ENCODE measurements at regions not wholly inside any gene's neighbourhood (a gene's known extent, or its start where the extent isn't known, plus 50 kb on each side); places are given as distances from the start of the nearest gene placed in this dataset.
A peak's percentile ranks its signal among the peaks of the same experiment; 100 is the strongest.

GRCh38 chr12:14257303-14257733 lies 108.2 kb upstream of the ATF7IP start:
- no peak for DNase-seq

DNA sequence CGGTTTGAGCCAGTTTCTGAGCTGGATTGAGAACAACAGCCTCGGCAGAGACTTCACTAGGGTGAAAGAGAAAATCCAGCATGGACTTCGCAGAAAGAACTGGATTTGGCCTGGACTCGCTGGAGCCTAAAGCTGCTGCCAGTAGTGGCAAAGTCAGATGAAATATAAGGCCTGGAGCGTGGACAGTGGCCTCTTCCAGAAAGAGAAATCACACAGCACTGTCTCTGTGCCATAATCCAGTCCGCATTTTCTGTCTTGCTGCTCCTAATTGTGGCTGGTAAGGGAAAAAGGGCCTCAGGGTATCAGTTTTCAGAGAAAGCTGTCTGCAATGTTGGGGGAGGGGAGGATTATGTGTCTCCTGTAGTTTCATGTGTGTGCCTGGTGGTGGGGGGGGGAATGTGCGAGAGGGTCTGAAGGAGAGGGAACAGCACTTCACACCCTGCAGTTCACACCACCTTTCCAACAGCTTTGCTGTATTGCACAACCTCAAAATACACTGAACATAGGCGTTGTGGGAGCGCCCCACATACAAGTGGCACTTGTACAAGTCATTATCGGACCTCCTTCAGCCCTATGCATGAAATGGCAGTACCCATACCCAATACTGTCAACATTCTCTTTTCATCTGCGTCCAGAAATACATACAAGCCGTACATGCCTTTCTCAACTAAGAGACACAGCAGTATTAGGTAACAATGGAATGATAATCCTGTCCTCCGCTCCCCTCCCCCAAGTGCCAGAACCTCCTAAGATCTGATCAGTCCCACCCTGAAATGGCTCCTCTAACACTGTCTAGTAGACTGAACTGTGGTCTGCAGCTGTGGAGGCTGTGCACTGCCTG lies 107.5 kb upstream of the ATF7IP start:
- DNase-seq, result peak; percentile 87 to 97

- DNase-seq, result no peak
Measured at GRCh38 chr12:14258575-14258940, 106.9 kb upstream of the ATF7IP start.

DNA sequence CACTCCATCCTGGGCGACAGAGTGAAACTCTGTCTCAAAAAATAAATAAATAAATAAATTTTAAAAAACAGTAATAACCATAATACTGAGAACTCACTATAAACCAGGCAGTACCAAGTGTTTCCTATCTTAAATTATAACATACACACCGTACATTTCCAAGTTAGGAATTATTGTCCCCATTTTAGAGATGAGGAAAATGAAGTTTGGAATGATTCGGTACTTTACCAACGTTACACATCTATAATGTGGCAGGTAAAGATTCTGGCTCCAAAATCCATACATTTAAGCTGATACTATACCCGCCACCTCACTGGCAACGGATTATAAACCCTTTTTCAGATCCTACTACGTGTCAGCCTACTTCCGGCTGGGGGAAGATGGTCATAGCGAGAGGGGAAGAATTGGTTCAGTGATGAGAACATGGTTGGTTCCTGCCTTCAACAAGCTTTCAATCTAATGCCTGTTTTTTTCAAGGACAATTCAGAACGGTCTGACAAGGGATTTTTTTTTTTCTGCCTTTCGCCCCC lies 105.9 kb upstream of the ATF7IP start:
- no peak for DNase-seq

- DNase-seq, result peak; percentile 23 to 38
Measured at GRCh38 chr12:14260011-14260993, 105.2 kb upstream of the ATF7IP start.

DNA sequence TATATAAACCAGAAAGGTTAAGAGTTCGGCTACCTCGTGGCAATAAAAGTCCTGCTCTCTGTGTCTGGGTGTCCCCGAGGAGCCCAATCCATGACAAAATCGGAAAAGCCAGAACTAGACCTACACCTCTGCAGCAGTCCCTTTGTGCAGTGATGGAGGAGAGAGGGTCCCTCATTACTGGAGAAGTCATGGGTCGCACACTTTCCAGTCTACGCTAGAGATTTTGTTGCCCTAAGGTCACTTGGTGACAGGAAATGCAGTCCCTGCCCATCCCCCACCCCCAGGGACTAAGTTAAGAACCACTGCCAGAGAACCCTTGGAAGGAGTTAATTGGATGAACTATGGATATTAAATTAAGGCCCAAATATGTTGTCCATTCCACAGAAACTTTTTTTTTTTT lies 104.4 kb upstream of the ATF7IP start:
- no peak for DNase-seq

DNA sequence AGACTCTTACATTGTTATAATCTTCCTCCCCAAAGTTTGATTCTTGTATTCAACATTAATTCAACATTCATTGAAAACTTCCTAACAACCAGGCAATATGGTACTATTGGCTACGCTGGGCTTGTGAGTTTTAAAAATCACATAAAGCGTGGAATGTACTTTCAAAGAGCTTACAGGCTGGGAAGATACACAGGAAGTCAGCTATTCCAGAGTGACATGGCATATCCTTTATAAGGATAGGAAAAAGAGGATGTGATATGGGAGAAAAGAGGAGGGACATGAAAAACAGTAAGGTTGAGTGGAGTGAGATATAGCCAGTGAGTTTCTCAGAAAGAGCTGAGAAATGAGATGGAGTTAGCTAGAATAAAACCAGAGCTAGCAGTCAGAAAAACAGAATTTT lies 103.6 kb upstream of the ATF7IP start:
- DNase-seq, result no peak

- DNase-seq, result no peak
Measured at GRCh38 chr12:14262771-14263511, 102.5 kb upstream of the ATF7IP start.

DNA sequence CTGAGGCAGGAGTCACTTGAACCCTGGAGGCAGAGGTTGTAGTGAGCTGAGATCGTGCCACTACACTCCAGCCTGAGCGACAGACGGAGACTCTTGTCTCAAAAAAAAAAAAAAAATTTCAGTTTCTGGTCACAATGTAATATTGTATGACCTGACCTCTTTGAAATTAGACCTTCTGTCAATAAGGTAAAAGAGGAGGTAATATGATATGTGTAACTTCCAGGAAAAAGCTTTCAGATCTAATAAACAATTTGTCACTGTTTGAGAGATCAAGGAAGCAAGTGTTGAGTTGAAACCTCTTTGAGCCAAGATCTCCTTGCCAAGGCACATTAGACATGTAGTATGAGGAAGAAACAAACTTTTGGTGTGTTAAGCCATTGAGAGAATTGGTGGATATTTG lies 101.7 kb upstream of the ATF7IP start:
- DNase-seq, result no peak

- peak in 1 of 2 experiments; percentile 19 for DNase-seq
Measured at GRCh38 chr12:14264316-14264715, 101.2 kb upstream of the ATF7IP start.

DNA sequence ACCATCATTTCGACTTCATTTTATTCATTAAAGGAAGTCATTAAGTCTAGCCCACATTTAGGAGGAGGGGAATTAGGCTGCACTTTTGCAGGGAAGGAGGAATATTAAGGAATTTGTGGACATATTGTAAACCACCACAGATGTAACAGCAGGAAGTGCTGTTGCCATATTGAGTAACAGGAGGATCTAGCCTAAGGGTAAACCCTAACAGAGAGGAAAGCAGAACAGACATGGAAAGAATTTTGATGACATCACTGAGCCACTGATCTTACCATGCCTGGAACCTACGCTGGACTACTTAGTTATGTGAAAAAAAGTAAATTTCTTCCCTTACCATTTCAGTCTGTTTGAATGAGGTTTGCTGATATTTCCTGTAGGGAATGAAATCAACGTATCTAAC lies 100.7 kb upstream of the ATF7IP start:
- DNase-seq, result no peak

- no peak for DNase-seq
Measured at GRCh38 chr12:14268120-14268515, 97.4 kb upstream of the ATF7IP start.

DNA sequence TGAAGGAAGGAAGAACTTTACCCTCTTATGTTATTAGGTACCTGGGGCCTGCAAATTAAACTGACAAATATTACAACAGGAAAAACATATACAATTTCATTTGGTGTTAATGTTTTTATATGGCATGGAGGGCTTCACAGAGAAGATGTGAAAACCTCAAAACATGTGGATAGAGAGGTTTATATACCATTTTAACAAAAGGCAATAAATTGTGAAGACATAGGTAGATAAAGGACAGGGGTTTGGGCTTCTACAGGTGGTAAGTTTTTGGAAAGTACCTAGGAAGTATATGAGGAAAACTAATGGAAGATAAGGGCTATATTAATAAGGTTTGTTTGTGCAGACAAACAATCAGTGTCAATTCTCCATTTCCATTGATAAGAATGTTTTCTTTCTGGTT lies 95.1 kb upstream of the ATF7IP start:
- DNase-seq, result no peak

- DNase-seq, result peak; percentile 18 to 53
Measured at GRCh38 chr12:14272956-14273912, 92.2 kb upstream of the ATF7IP start.

GRCh38 chr12:14273913-14274311 lies 91.6 kb upstream of the ATF7IP start:
- DNase-seq, result no peak

DNA sequence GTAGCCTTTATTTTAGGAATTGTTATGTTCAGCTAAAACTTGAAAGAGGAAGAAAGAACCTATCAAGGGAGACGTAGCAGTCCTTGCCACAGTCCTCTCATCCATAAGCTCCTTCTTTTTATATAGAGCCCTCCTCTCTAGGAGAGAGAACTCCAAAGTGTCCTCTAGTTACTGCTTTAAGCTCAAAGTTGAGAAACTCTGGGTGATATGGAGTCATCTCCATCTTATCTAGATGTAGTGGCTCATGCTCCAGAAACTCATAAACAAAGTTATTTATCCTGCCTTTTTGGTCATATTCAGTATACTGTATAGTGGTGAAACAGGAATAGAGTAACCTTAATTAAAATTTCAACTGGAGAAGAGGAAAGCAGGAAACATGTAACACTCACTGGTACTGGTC lies 90.4 kb upstream of the ATF7IP start:
- DNase-seq, result no peak

DNA sequence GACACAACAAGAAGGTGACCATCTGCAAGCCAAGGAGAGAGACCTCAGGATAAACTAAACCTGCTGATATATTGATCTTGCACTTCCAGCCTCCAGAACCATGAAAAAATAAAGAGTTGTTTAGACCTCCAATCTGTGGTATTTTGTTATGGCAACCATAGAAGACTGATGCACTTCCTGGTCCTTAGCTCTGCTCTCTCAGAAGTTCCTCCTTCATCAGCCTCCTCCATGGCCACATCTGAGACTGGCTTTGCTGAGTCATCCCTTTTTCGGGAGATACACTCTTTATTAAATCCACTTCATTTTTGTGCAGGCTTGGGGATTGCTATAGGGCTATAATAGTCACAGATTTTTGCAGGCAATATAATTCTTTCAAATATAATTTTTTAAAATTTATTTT lies 89.6 kb upstream of the ATF7IP start:
- no peak for DNase-seq

DNA sequence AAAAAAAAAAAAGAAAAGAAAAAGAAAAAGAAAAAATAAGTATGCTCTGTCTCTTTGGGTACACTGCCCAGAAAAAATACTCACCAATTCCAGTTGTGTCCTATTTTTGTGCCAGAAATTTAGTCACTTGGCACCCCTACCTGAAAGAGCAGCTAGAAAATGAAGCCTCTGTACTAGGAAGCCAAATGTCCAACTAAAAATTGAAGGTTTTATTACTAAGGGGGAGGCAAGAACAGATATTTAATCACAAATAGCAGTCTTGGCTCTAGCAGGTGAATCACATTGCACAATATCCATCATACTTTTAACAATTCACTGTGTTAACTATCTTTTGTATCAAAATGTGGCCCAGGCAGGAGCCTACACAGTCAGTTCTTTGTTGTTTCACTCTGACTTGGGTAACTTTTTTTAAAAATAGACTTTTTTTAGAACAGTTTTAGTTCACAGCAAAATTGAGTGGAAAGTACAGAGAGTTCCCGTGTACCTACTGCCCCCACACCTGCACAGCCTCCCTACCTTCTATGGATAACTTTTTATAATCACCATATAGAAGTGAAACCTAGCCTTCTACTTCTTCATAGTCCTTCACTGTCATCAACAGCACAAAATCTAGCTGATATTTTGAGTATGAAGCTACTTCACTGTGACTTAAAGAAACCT lies 87.1 kb upstream of the ATF7IP start:
- peak; percentile 12 to 42 for DNase-seq

- DNase-seq, result no peak
Measured at GRCh38 chr12:14279845-14280244, 85.6 kb upstream of the ATF7IP start.

- no peak for DNase-seq
Measured at GRCh38 chr12:14280921-14281320, 84.6 kb upstream of the ATF7IP start.

- no peak for DNase-seq
Measured at GRCh38 chr12:14281539-14281938, 83.9 kb upstream of the ATF7IP start.

All from NCI-H446 (cell line).